ENCODE measurements at regions not wholly inside any gene's neighbourhood (a gene's known extent, or its start where the extent isn't known, plus 50 kb on each side); places are given as distances from the start of the nearest gene placed in this dataset.
A peak's percentile ranks its signal among the peaks of the same experiment; 100 is the strongest.

DNA sequence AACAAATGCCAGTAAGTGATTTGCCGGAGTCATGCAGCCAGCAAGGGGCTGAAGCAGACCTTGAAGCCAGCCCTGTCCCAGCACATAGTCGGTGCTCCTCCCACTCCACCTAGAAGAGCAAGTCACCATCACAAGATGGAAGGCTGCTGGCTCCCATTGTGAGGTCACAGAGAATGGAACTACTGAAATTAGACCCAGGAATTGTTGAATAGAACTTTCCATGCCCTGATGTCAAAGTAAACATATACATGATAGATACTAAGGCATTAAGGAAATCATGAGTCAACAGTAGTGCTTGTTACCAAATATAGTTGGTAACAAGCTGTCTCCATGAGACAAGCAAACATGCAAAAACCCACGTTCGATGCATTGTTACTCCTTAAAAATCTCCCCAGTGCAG, 177.1 kb upstream of the MID1 start:
- DNase-seq (ENCODE audit: low read depth, low spot score) (peak; percentile 4), FAIRE-seq (no peak)
- dilution Hi-C loops (cut with MboI; ENCODE audit: extremely low pct_ligation_motif_present, low sequenced_read_pairs) = no loop called here
- POLR2A ChIA-PET = no interaction called here
- H3K36me3 ChIP-seq (ENCODE audit: control insufficient read depth in 2 of 2, extremely low read depth in 1 of 2, insufficient read depth in 2 of 2, low read length in 2 of 2) = no peaks in the 10 kb centered on the region
- H3K4me3 ChIP-seq (replicated peaks in 1 of 3; ENCODE audit: insufficient read depth in 1 of 3, low read depth in 1 of 3, low read length in 3 of 3) = no peak overlapping the region
- no peak overlapping the region for H3K27ac ChIP-seq (ENCODE audit: insufficient read depth, low read depth, low read length)
- H3K9ac ChIP-seq (replicated peaks; ENCODE audit: extremely low read depth, insufficient read depth, low read length) = no peak overlapping the region
- H3K4me2 ChIP-seq (ENCODE audit: insufficient read depth, low read length) = no peak overlapping the region
- H3K27me3 ChIP-seq (ENCODE audit: control insufficient read depth in 2 of 2, insufficient read depth in 2 of 2, low read length in 2 of 2) = no peaks in the 10 kb centered on the region
- no peaks in the 10 kb centered on the region for H4K20me1 ChIP-seq (replicated peaks; ENCODE audit: control insufficient read depth, extremely low read depth, insufficient read depth, low read length)
- H3K4me1 ChIP-seq (ENCODE audit: control insufficient read depth, extremely low read depth, insufficient read depth, low read length) = no peaks in the 10 kb centered on the region
- H3K9me1 ChIP-seq (replicated peaks; ENCODE audit: control insufficient read depth, extremely low read depth, insufficient read depth, low read length) = no peaks in the 10 kb centered on the region
- intact Hi-C loops (cut with micrococcal nuclease) = no loop called here
- CTCF ChIA-PET = no interaction called here
- peak; percentile 14 for TF ChIP-seq JUN (IDR thresholded peaks at IDR 0.05; ENCODE audit: borderline replicate concordance, insufficient read depth, insufficient read length, low read depth)
- no peak for TF ChIP-seq FOS (IDR thresholded peaks at IDR 0.05; ENCODE audit: borderline replicate concordance, insufficient read depth, low read length)
- no peak overlapping the region for H2AFZ ChIP-seq (ENCODE audit: low read depth, low read length)
- no peaks in the 10 kb centered on the region for H3K9me3 ChIP-seq (replicated peaks; ENCODE audit: control insufficient read depth, insufficient read depth, low read length)
- no TSS peak for BruUV-seq (replicated peaks)
- H3K79me2 ChIP-seq (ENCODE audit: control insufficient read depth, insufficient read depth, low read length) = no peaks in the 10 kb centered on the region

DNA sequence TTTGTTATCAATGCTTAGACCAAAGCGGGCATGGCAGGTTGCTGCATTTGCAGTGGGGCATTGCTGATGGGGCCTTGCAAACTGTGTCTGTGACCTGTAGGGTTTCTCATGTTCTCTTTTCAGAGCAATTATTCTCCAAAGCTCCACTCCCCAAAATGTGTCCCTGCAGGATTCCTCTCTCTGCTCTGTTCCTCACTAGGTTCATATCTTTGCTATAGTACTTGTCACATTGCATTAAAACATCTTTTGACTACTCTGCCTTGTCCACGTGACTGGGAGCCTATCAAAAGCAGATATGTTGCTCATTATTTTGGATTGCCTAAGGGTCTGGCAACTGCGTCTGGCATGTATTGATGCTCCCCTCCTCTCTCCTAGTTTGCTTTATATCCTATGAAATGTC, 177.7 kb upstream of the MID1 start:
- Histone ChIP-seq H3K9ac (replicated peaks; ENCODE audit: extremely low read depth, insufficient read depth, low read length) (no peak overlapping the region), H3K4me1 (ENCODE audit: control insufficient read depth, extremely low read depth, insufficient read depth, low read length) (no peaks in the 10 kb centered on the region), H3K36me3 (ENCODE audit: control insufficient read depth in 2 of 2, extremely low read depth in 1 of 2, insufficient read depth in 2 of 2, low read length in 2 of 2) (no peaks in the 10 kb centered on the region), H3K79me2 (ENCODE audit: control insufficient read depth, insufficient read depth, low read length) (no peaks in the 10 kb centered on the region), H3K4me2 (ENCODE audit: insufficient read depth, low read length) (no peak overlapping the region), H2AFZ (ENCODE audit: low read depth, low read length) (no peak overlapping the region), H3K4me3 (replicated peaks in 1 of 3; ENCODE audit: insufficient read depth in 1 of 3, low read depth in 1 of 3, low read length in 3 of 3) (no peak overlapping the region), H4K20me1 (replicated peaks; ENCODE audit: control insufficient read depth, extremely low read depth, insufficient read depth, low read length) (no peaks in the 10 kb centered on the region), H3K27me3 (ENCODE audit: control insufficient read depth in 2 of 2, insufficient read depth in 2 of 2, low read length in 2 of 2) (no peaks in the 10 kb centered on the region), H3K27ac (ENCODE audit: insufficient read depth, low read depth, low read length) (no peak overlapping the region), H3K9me1 (replicated peaks; ENCODE audit: control insufficient read depth, extremely low read depth, insufficient read depth, low read length) (no peaks in the 10 kb centered on the region), H3K9me3 (replicated peaks; ENCODE audit: control insufficient read depth, insufficient read depth, low read length) (no peaks in the 10 kb centered on the region)
- ChIA-PET POLR2A (no interaction called here), CTCF (no interaction called here)
- dilution Hi-C loops (cut with MboI; ENCODE audit: extremely low pct_ligation_motif_present, low sequenced_read_pairs) = no loop called here
- no peak for TF ChIP-seq POLR2A (IDR thresholded peaks at IDR 0.05; ENCODE audit: low read depth, low read length)
- TF ChIP-seq, protein P1, sequence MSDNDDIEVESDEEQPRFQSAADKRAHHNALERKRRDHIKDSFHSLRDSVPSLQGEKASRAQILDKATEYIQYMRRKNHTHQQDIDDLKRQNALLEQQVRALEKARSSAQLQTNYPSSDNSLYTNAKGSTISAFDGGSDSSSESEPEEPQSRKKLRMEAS (IDR thresholded peaks at IDR 0.05; ENCODE audit: insufficient read depth, insufficient read length) = no peak
- no peak for TF ChIP-seq GATA2 (IDR thresholded peaks at IDR 0.05; ENCODE audit: insufficient read depth, insufficient read length, low read depth, low read length)
- no peak for TF ChIP-seq EZH2 (IDR thresholded peaks at IDR 0.05; ENCODE audit: borderline replicate concordance, low read depth, low read length, severe bottlenecking)
- TF ChIP-seq, protein P2, sequence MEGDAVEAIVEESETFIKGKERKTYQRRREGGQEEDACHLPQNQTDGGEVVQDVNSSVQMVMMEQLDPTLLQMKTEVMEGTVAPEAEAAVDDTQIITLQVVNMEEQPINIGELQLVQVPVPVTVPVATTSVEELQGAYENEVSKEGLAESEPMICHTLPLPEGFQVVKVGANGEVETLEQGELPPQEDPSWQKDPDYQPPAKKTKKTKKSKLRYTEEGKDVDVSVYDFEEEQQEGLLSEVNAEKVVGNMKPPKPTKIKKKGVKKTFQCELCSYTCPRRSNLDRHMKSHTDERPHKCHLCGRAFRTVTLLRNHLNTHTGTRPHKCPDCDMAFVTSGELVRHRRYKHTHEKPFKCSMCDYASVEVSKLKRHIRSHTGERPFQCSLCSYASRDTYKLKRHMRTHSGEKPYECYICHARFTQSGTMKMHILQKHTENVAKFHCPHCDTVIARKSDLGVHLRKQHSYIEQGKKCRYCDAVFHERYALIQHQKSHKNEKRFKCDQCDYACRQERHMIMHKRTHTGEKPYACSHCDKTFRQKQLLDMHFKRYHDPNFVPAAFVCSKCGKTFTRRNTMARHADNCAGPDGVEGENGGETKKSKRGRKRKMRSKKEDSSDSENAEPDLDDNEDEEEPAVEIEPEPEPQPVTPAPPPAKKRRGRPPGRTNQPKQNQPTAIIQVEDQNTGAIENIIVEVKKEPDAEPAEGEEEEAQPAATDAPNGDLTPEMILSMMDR (IDR thresholded peaks at IDR 0.05; ENCODE audit: extremely low read depth in 1 of 2, insufficient read depth in 1 of 2, low read depth in 1 of 2, low read length in 2 of 2) = no peak
- no peak for TF ChIP-seq JUN (IDR thresholded peaks at IDR 0.05; ENCODE audit: borderline replicate concordance, insufficient read depth, insufficient read length, low read depth)
- no peak for TF ChIP-seq MYC (IDR thresholded peaks at IDR 0.05; ENCODE audit: low read depth, low read length)
- no peak for TF ChIP-seq FOS (IDR thresholded peaks at IDR 0.05; ENCODE audit: borderline replicate concordance, insufficient read depth, low read length)
- TF ChIP-seq POLR2AphosphoS5 (IDR thresholded peaks at IDR 0.05; ENCODE audit: insufficient read depth, low read depth, low read length) = no peak
- no peak for FAIRE-seq
- DNase-seq (ENCODE audit: low read depth, low spot score) = no peak
- intact Hi-C loops (cut with micrococcal nuclease) = no loop called here
- BruUV-seq (replicated peaks) = no TSS peak

Measured in endothelial cell of umbilical vein (primary cell).